IMR-90 (cell line): ENCODE measurements at regions not wholly inside any gene's neighbourhood (a gene's known extent, or its start where the extent isn't known, plus 50 kb on each side); places are given as distances from the start of the nearest gene placed in this dataset.

ENCODE experiments used
- CEBPB ChIP-seq: IDR thresholded peaks from 2 replicates; pipeline ENCODE4 v1.6.1; 2012; ENCODE audit warnings: low read depth, low read length, improper control_type of control experiment
- POLR2A ChIP-seq: IDR thresholded peaks from 2 replicates; pipeline ENCODE4 v1.6.1; 2012; ENCODE audit warnings: mild to moderate bottlenecking, low read depth, low read length
- RCOR1 ChIP-seq: IDR thresholded peaks from 2 replicates; pipeline ENCODE4 v1.6.1; 2012; ENCODE audit warnings: mild to moderate bottlenecking, low read length, improper control_type of control experiment; ENCODE audit not compliant: insufficient replicate concordance
- TF ChIP-seq, protein P1 (sequence below): conservative IDR thresholded peaks from 2 replicates; pipeline ENCODE4 v1.5.1; 2012; ENCODE audit warnings: mild to moderate bottlenecking, low read depth, low read length, improper control_type of control experiment

- TF ChIP-seq POLR2A (no peak), CEBPB (no peak), RCOR1 (no peak)
- TF ChIP-seq, protein P1, sequence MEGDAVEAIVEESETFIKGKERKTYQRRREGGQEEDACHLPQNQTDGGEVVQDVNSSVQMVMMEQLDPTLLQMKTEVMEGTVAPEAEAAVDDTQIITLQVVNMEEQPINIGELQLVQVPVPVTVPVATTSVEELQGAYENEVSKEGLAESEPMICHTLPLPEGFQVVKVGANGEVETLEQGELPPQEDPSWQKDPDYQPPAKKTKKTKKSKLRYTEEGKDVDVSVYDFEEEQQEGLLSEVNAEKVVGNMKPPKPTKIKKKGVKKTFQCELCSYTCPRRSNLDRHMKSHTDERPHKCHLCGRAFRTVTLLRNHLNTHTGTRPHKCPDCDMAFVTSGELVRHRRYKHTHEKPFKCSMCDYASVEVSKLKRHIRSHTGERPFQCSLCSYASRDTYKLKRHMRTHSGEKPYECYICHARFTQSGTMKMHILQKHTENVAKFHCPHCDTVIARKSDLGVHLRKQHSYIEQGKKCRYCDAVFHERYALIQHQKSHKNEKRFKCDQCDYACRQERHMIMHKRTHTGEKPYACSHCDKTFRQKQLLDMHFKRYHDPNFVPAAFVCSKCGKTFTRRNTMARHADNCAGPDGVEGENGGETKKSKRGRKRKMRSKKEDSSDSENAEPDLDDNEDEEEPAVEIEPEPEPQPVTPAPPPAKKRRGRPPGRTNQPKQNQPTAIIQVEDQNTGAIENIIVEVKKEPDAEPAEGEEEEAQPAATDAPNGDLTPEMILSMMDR: no peak
Observed at GRCh38 chr16:54672500-54672899, 258.2 kb upstream of the IRX5 start.
